ENCODE measurements at regions not wholly inside any gene's neighbourhood (a gene's known extent, or its start where the extent isn't known, plus 50 kb on each side); places are given as distances from the start of the nearest gene placed in this dataset.

- no peak for TF ChIP-seq CTCF (IDR thresholded peaks at IDR 0.05 in 4 of 5, conservative IDR thresholded peaks at IDR 0.05 in 1 of 5)
- TF ChIP-seq POLR2A (IDR thresholded peaks at IDR 0.05) = no peak
These were observed 187.9 kb downstream of the KATNAL1 start for GRCh38 chr13:30119476-30119875.

Measured in gastrocnemius medialis (tissue), 4 donors.